CD4-positive, alpha-beta T cell treated with Interferon alpha-2 for 1 hour (primary cell): ENCODE measurements at regions not wholly inside any gene's neighbourhood (a gene's known extent, or its start where the extent isn't known, plus 50 kb on each side); places are given as distances from the start of the nearest gene placed in this dataset.
"Not testable (repeated sequence)": the region's sequence is repeated elsewhere in the genome, so short reads cannot be mapped to it uniquely, and the experiment has no call there.

Experiments used
- DNase-seq, 2 donors: peaks; one replicate each; pipeline ENCODE4 v3.0.0-alpha.2; 2020 to 2022

DNA sequence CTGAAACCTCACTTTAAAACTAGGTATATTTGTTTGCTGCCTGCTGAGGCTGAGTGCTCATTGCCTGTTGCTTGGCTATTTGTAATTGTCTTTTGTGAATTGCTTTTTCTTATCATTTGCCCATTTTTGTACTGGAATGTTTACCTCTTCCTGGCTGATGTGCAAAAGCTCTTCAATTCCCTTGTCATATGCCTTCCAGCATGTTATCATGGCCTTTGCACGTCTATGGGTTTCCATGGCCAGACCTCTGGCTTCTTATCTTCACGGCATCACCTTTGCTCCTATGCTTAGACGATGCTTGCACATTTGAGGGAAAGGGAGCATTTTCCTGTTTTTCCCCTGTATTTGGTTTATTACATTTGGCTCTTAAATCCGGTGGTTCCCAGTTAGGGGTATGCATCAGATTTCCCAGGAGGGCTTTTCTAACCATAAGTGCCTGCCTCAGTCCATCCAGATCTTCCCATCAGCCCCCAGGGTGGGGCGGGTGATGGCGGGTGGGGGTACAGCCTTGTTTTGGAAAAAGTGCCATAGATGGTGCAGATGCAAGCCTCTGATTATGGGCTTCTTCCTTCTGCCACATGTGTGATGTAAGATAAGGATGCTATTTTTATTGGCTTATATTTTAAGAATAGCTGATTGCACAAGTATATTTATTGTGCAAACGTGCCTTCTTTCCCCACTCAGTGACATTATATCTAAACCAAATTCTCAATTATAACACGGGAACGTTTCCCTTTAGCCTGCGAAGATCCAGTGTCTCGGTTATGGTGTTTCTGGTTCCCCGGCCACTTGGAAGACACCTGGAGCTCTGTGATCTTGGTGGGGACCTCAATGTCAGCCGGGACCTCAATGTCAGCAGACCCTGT is 70.6 kb upstream of the SEPTIN5 start:
- no peak for DNase-seq

DNA sequence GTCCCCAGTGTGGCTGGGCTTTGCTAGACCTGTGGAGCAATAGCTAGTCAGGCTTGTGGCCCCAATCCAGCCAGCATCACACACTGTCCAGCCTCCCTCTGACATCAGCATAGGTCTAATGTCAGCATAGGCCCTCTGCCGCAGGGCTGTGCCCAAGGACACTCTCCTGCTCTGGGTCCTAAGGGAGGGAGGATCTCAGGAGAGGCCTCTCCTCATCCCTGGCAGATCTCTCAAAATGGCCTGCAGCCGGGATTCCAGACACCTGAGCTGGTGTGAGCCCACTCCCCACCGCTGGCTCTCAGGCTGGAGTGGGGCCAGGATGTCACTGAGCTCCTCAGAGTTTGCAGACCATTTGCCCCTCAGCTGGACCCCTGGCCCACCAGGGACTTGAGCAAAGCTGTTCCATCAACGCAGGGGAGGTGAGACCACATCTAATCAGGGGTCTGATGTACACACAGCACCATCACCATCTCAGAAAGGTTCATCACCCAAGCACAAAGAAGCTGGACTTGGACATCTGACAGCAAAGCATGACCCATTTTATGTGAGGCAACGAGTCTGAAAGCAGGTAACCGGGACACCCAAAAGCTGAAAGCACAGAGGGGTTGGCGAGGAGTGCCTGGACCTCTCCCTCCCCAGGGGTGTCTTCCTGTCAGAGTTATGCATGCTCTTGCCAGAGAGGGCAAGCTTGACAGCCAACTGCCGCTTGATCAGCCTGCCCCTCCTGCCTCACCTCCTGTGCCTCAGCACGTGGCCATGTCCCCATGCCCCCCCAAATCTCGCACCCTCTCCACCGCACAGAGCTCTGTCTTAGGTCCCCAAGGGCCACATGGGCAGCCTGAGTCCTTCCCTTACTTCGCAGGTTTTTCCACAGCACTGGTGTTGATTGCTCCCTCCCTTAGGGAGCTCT is 69.7 kb upstream of the SEPTIN5 start:
- peak in 1 of 2 donors; percentile 18 for DNase-seq

DNA sequence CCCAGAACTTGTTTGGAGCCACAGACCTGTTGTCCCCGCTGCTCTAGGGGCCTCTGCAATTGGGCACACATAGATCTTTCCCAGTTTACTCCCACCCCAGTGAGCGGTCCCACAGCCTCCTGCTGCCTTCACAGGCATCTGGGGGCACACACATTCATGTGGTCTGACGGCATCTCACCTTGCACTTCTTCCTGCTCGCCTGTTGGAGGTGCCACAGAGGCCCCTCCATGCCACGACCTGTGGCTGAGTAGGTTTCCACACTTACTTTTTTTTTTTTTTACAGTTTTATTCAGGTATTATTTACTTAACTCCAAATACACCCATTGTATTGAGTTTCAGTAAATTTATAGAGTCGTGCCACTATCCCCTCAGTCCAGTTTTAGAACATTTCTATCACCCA is 68.9 kb upstream of the SEPTIN5 start:
- DNase-seq: no peak

DNA sequence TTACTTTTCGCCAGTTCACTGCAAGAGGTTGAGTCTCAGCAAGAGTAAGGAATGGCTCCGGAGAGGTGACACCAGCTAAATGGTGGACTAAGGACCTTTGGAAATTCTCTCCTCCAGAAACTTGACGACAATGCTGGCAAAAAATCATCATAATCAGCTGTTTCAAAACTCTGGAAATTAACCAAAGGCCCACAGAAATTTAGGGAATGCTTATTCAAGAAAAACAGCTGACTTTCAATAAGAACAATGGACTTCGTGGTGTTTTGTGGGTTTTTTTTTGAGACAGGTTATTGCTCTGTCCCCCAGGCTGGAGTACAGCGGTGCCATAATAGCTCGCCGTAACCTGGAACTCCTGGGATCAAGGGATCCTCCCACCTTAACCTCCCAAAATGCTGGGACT is 68.4 kb upstream of the SEPTIN5 start:
- DNase-seq: no peak

DNA sequence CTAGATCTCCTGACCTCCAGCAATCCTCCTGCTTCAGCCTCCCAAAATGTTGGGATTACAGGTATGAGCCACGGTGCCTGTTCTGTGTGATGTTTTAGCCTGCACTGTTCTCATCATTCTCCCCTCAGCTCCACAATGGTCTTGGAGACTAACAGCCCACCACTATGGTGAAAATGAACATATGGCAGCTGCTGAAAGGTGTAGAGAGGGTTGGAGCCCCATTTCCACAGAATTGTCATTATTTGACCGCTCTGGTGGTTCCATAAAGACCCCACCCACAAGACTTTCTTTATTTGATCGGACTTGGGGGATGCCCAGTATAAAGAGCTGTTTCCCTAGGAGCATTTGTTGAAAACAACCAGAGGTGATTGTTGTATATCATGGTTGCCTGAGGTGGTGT is 67.9 kb upstream of the SEPTIN5 start:
- DNase-seq: no peak

DNA sequence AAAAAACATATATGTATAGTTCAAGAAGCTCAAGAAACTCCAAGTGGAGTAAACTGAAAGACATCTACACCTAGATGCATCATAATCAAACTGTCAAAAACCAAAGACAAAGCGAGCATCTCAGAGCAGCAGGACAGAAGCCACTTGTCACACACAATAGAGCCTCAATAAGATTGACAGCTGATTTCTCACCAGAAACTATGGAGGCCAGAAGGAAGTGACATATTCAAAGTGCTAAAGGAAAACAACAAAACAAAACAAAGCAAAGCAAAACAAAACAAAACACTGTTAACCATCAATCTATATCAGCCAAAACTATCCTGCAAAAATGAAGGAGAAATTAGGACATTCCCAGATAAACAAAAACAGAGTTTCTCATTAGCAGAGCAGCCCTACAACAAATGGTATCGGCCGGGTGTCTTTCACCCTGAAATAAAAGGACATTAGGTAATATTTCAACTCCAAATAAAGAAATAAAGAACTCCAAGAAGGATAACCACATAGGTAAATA is 65.8 kb upstream of the SEPTIN5 start:
- DNase-seq: no peak

DNA sequence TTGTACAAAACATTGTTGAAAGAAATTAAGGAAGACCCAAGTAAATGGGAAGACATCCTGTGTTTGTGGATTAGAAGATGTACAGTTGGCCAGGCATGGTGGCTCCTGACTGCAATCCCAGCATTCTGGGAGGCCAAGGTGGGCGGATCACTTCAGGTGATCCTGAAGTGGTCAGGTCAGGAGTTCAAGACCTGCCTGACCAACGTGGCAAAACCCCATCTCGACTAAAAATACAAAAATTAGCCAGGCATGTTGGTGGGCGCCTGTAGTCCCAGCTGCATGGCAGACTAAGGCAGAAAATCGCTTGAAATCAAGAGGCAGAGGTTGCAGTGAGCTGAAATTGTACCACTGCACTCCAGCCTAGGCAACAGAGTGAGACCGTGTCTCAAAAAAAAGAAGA is 62.0 kb upstream of the SEPTIN5 start:
- DNase-seq: no peak

DNA sequence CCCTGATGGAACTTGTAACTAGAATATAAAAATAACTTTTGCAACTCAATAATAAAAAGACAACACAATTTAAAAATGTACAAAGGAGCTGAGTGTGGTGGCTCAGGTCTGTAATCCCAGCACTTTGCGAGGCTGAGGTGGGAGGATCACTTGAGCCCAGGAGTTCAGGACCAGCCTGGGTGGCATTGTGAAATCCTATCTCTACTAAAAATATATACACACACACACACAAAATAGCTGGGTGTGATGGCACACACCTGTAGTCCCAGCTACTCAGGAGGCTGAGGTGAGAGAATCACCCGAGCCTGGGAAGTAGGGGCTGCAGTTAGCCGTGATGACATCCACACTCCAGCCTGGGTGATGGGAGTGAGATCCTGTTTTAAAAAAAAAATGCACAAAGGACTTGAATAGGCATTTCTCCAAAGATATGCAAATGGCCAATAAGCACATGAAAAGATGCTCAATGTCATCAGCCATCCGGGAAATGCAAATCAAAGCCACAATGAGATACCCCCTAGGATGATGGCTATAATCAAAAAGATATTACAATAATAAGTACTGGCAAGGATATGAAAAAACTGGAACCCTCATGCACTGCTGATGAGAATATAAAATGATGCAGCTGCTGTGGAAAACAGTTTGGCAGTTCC is 59.8 kb upstream of the SEPTIN5 start:
- DNase-seq: no peak

DNA sequence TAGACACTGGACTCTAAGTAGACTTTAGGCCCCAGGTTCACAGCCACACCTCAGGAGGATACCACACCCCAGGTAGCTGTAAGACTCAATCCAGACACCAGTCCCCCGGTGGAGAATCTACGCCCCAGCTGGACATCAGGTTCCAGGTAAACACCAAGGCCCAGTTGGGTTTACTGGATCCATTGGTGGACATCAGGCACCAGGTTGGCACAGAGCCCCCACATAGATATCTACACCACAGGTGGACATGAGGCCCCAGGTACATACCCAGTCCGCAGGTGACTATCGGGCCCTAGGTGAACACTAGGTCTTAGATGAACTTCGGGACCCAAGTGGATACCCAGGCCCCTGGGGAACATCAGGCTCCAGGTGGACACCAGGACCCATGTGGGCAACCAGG is 58.9 kb upstream of the SEPTIN5 start:
- DNase-seq: no peak

DNA sequence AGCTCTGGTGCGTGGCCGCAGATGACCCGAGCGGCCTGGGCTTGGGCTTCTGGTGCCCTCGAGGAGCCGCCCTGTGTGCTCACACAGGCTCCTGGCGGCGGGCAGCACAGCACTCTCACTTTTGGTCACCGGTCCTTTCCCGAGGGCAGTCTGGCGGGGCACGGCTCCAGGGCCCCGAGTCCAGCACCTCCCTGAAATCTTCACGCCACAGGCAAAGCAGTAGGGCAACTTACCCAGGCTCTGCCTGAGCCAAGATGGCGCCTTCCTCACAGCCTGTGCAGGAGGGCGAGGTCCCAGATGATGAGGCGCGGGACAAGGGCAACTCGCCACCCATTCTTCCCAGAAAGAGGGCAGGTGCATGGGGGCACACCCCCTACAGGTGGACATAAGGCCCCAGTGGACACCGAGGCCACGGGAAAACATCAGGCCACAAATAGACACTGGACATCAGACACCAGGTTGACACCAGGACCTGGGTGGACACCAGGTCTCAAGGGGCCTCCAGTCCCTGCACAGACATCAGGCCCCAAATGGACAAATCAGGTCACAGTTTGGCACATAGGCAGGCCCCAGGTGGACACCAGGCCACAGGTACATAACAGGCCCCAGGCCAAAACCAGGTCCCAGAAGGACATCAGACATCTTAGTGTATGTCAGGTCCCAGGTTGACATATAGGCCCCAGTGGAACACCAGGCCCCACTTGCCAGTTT is 57.6 kb upstream of the SEPTIN5 start:
- no peak for DNase-seq

DNA sequence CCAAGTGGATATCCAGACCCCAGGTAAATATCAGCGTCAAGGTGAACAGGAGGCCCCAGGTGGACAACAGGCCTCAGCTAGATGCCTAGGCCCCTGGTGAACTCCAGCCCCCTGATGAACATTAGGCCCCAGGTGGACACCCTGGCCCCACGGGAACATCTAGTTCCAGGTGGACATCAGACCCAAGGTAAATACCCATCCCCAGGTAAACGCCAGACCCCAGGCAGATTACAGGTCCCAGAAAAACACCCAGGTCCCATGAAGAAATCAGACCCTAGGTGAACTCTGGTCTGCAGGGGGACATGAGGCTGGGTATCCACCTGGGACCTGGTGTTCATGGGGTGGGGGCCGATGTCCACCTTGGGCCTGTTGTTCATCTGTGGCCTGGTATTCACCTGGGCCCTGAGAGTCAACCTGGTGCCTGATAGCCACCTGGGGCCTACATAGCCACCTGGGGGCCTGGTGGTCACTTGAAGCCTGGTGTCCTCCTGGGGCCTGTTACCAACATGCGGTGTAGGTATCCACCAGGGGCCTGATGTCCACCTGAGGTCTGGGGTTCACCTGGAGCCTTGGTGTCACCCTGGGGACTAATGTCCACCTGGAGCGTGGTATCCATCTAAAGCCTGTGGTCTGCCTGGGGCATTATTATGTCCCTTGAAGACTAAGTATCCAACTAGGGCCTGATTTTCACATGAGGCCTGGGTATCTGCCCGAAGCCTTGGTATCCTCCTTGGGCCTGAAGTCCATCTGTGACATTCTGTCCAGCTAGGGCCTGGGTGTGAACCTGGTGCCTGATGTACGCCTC is 56.8 kb upstream of the SEPTIN5 start:
- no peak for DNase-seq

DNA sequence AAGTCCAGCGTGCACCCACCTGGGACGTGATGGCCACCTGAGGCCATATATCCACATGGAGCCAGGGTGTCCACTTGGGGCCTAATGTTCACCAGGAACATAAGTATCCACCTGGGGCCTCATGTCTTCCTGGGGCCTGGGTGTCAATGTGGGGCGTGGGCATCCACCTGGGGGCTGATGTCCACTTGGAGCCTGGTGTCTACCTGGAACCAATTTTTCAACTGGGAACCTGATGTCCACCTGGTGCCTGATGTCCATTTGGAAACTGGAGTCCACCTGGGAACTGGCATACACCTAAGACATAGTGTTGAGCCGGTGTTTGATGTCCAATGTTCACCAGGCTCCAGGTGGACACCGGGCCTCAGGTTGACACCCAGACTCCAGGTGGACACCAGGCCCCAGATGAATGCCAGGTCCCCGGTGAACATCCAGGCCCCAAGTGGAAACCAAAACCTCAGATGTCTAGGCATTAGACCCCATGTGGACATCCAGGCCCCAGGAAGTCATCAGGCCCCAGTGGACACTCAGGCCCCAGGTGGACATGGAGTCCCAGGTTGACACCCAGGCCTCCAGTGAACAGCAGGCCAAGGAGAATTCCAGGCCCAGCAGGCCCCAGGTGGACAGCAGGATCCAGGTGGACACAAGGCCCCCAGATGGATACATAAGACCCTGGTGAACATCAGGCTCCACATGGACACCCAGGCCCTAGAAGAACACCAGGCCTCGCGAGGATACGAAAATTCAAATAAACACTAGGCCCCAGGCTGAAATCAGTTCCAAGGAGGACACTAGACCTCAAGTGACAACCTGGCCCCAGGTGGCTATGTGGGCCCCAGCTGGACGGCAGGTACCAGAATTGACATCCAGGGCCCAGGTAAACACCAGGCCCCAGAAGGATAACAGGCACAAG is 56.0 kb upstream of the SEPTIN5 start:
- no peak for DNase-seq

DNA sequence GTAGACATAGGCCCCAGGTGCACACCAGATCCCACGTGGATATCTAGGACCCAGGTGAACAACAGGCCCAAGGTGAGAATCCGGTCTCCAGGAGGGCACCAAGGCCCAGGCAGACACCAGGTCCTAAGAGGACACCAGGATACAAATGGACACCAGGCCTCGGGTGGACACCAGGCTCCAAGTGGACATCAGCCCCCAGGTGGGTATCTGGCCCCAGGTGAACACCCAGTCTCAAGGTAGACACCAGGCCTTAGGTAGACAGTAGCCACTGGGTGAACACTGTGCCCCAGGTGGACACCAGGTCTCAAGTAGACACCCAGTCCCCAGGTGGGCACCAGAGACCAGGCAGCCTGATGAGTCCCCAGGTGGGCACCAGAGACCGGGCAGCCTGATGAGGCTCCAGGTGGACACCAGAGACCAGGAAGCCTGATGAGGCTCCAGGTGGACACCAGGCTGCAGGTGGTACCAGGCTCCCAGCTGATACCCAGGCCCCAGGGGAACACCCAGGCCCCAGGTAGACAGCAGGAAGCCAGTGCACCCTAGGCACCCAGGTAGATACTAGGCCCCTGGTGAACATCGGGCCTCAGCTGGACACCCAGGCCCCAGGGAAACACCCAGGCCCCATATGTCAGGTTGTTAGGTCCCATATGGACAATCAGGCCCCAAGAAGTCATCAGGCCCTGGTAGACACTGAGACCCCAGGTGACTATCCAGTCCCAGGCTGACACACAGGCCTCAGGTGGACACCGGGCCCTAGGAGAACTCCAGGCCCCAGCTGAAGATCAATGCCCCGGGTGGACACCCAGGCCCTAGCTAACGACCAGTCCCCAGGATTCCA is 55.1 kb upstream of the SEPTIN5 start:
- no peak for DNase-seq

DNA sequence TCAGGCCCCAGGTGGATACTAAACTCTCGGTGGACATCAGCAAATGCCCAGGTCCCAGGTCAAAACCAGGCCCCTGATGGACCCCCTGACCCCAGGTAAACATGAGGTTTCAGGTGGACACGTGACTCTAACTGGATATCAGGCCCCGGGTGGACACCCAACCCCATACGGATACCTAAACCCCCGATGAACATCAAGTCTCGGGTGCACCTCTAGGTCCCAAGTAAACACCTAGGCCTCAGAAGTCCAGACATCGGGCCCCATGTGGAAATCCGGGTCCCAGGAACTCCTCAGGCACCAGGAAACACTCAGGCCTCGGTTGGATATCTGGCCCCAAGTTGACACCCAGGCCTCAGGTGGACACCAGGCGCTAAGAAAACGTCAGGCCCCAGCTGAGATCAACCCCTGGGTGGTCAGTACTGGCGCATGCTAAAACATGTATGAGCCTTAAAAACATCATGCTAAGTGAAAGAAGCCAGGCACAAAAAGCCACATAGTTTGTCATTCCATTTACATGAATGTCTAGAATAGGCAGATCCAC is 54.4 kb upstream of the SEPTIN5 start:
- no peak for DNase-seq

DNA sequence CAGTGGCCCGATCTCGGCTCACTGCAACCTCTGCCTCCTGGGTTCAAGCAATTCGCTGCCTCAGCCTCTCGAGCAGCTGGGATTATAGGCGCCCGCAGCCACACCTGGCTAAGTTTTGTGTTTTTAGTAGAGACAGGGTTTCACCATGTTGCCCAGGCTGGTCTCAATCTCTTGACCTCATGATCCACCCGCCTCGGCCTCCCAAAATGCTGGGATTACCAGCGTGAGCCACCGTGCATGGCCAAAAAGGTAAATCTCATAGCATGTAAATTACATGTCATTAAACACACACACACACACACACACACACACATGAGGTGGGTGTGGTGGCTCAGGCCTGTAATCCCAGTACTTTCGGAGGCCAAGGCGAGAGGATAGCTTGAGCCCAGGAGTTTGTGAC is 53.7 kb upstream of the SEPTIN5 start:
- DNase-seq: not testable (repeated sequence)

DNA sequence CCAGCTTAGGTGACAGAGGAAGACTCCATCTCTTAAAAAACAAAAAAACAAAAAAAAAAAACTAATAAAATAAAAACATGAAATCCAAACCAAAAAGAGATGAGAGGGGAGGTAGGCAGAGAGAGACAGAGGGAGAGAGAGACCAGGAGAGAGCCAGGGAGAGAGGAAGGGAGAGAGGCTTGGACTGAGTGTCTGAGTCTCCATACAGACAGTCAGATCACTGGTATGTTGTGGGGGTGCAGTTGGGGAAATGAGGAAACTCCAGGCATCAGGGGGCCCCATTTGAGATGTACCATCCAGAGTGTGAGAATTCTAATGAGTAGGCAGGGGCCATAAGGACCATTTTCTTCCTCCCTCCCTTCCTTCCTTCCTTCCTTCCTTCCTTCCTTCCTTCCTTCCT is 53.1 kb upstream of the SEPTIN5 start:
- no peak for DNase-seq

DNA sequence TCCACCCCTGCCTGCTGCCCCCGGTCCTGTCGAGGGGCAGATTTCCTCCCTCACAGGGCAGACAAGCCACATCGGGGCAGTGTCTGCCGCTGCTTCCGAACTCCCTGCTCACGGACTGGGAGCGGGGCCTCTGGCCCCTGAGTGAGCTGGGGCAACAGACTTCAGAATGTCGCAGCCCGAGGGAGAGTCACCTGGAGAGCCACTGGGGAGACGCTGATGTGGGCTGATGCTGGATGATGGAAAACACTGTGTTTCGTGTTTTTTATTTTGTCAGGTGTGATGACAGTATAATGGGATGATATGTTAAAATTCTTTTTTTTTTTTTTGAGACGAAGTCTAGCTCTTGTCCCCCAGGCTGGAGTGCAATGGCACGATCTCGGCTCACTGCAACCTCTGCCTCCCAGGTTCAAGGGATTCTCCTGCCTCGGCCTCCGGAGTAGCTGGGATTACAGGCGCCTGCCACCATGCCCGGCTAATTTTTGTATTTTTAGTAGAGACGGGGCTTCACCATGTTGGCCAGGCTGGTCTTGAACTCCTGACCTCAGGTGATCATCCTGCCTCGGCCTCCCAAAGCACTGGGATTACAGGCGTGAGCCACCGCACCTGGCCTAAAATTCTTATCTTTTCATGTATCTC is 52.1 kb upstream of the SEPTIN5 start:
- DNase-seq: not testable (repeated sequence)

DNA sequence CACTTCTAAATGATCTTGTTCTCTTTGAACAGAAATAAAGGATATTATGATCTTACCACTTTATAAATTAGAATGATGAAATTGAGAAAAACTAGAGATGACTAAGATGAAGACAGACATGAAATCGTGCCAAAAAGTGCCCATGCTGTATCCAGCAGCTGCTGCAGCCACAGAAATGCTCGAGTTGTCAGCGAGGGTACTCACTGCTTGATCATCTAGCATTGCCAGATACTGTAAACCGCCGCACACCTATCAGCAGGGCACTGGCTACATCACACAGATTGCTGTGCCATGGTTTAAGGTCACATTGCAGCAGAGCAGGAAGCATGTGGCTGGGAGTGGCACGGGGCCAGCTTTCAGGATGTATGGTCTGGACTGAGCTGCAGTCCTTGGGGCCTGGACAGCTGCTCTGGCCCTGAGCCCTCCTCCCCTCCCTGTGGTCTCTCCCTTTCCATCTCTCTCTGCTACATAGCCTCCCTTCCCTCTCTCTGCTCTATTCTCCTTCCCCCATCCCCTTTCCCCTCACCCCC is 51.0 kb upstream of the SEPTIN5 start:
- DNase-seq: no peak
